ENCODE measurements at regions not wholly inside any gene's neighbourhood (a gene's known extent, or its start where the extent isn't known, plus 50 kb on each side); places are given as distances from the start of the nearest gene placed in this dataset.

DNA sequence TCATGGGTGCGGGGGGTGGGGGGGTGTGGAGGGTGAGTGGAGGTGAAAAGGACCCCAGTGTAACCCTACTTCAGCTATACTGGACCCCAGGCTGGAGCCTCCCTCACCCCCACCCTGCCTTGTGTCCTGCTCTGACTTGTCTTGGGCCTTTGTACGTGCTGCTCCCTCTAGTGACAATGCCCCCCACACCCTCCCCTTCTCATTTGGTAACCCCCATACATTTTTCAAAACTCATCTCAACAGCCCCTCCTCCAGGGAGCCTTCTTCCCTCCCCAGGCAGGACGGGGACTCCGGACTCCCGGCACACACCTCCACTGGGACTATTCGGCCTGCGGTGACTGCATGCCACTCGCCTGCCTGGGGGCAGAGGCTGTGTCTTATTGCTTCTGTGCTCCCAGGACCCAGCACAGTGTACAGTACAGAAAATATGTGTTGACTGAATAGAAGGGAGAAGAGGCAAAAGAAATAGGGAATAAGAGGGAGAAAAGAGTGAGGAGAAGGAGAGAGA, 108.2 kb downstream of the VEGFA start:
- Histone ChIP-seq H3K4me2 (ENCODE audit: insufficient read depth, low read length) (no peak overlapping the region), H2AFZ (ENCODE audit: low read depth, low read length) (no peak overlapping the region), H3K9me3 (ENCODE audit: insufficient read depth, low read length, severe bottlenecking) (no peaks in the 10 kb centered on the region), H3K9ac (ENCODE audit: low read depth, low read length) (no peak overlapping the region), H3K4me3 (ENCODE audit: low read depth in 1 of 2, low read length in 2 of 2) (no peak overlapping the region), H3K27me3 (ENCODE audit: insufficient read depth, low read length, poor library complexity) (peaks cover 3% of the 10 kb centered on the region), H3K36me3 (ENCODE audit: insufficient read depth, low read length) (no peaks in the 10 kb centered on the region), H3K27ac (ENCODE audit: low read length) (no peak overlapping the region), H3K4me1 (ENCODE audit: insufficient read depth, low read length) (no peaks in the 10 kb centered on the region), H3K79me2 (ENCODE audit: insufficient read depth, low read length) (no peaks in the 10 kb centered on the region), H4K20me1 (ENCODE audit: insufficient read depth, low read length) (no peaks in the 10 kb centered on the region)
- TF ChIP-seq EZH2 (IDR thresholded peaks at IDR 0.05; ENCODE audit: borderline replicate concordance, low read depth, low read length, severe bottlenecking): no peak
- TF ChIP-seq, protein P1, sequence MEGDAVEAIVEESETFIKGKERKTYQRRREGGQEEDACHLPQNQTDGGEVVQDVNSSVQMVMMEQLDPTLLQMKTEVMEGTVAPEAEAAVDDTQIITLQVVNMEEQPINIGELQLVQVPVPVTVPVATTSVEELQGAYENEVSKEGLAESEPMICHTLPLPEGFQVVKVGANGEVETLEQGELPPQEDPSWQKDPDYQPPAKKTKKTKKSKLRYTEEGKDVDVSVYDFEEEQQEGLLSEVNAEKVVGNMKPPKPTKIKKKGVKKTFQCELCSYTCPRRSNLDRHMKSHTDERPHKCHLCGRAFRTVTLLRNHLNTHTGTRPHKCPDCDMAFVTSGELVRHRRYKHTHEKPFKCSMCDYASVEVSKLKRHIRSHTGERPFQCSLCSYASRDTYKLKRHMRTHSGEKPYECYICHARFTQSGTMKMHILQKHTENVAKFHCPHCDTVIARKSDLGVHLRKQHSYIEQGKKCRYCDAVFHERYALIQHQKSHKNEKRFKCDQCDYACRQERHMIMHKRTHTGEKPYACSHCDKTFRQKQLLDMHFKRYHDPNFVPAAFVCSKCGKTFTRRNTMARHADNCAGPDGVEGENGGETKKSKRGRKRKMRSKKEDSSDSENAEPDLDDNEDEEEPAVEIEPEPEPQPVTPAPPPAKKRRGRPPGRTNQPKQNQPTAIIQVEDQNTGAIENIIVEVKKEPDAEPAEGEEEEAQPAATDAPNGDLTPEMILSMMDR (IDR thresholded peaks at IDR 0.05; ENCODE audit: borderline replicate concordance, extremely low read depth, low read length, poor library complexity, severe bottlenecking): no peak
- DNase-seq (no peak), ATAC-seq (ENCODE audit: insufficient read depth, low read depth) (no peak)

- no peak overlapping the region for H3K9ac ChIP-seq (ENCODE audit: low read depth, low read length)
- no peaks in the 10 kb centered on the region for H4K20me1 ChIP-seq (ENCODE audit: insufficient read depth, low read length)
- no peak overlapping the region for H3K27ac ChIP-seq (ENCODE audit: low read length)
- no peaks in the 10 kb centered on the region for H3K9me3 ChIP-seq (ENCODE audit: insufficient read depth, low read length, severe bottlenecking)
- H3K79me2 ChIP-seq (ENCODE audit: insufficient read depth, low read length): no peaks in the 10 kb centered on the region
- H3K27me3 ChIP-seq (ENCODE audit: insufficient read depth, low read length, poor library complexity): peaks cover 3% of the 10 kb centered on the region
- no peak overlapping the region for H3K4me3 ChIP-seq (ENCODE audit: low read depth in 1 of 2, low read length in 2 of 2)
- H3K36me3 ChIP-seq (ENCODE audit: insufficient read depth, low read length): no peaks in the 10 kb centered on the region
- TF ChIP-seq EZH2 (IDR thresholded peaks at IDR 0.05; ENCODE audit: borderline replicate concordance, low read depth, low read length, severe bottlenecking): no peak
- TF ChIP-seq, protein P1 (IDR thresholded peaks at IDR 0.05; ENCODE audit: borderline replicate concordance, extremely low read depth, low read length, poor library complexity, severe bottlenecking): no peak
- no peak for ATAC-seq (ENCODE audit: insufficient read depth, low read depth)
- DNase-seq: no peak
- H3K4me2 ChIP-seq (ENCODE audit: insufficient read depth, low read length): no peak overlapping the region
- no peak overlapping the region for H2AFZ ChIP-seq (ENCODE audit: low read depth, low read length)
- H3K4me1 ChIP-seq (ENCODE audit: insufficient read depth, low read length): no peaks in the 10 kb centered on the region
Measured at GRCh38 chr6:43877463-43878126, 107.6 kb downstream of the VEGFA start.

DNA sequence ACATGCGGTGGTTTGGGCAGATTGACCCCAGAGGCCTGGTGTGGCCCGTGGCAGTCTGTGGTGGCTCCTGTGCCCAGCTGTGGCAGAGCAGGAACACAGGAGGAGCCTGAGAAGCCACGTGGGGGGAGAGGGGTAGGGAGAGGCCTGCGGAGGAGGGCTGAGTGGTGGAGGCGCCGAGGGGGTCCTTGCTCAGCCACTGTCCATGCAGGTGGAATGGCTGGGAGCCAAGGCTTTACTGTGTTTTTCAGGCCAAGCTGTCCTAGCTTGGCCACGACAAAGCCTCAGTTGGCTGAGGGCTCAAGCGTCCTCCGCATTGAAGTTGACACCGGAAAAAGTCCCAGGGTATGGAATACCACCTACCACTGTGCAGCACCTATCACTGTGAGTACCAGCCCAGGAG, 107.0 kb downstream of the VEGFA start:
- H4K20me1 ChIP-seq (ENCODE audit: insufficient read depth, low read length): no peaks in the 10 kb centered on the region
- peaks cover 3% of the 10 kb centered on the region for H3K27me3 ChIP-seq (ENCODE audit: insufficient read depth, low read length, poor library complexity)
- no peak overlapping the region for H3K4me3 ChIP-seq (ENCODE audit: low read depth in 1 of 2, low read length in 2 of 2)
- DNase-seq: no peak
- H2AFZ ChIP-seq (ENCODE audit: low read depth, low read length): no peak overlapping the region
- no peaks in the 10 kb centered on the region for H3K36me3 ChIP-seq (ENCODE audit: insufficient read depth, low read length)
- H3K79me2 ChIP-seq (ENCODE audit: insufficient read depth, low read length): no peaks in the 10 kb centered on the region
- H3K9ac ChIP-seq (ENCODE audit: low read depth, low read length): no peak overlapping the region
- H3K27ac ChIP-seq (ENCODE audit: low read length): no peak overlapping the region
- H3K9me3 ChIP-seq (ENCODE audit: insufficient read depth, low read length, severe bottlenecking): no peaks in the 10 kb centered on the region
- no peak overlapping the region for H3K4me2 ChIP-seq (ENCODE audit: insufficient read depth, low read length)
- TF ChIP-seq, protein P1 (IDR thresholded peaks at IDR 0.05; ENCODE audit: borderline replicate concordance, extremely low read depth, low read length, poor library complexity, severe bottlenecking): no peak
- TF ChIP-seq EZH2 (IDR thresholded peaks at IDR 0.05; ENCODE audit: borderline replicate concordance, low read depth, low read length, severe bottlenecking): no peak
- no peaks in the 10 kb centered on the region for H3K4me1 ChIP-seq (ENCODE audit: insufficient read depth, low read length)
- no peak for ATAC-seq (ENCODE audit: insufficient read depth, low read depth)

Measured in DND-41 (cell line).